B cell (primary cell): ENCODE measurements at regions not wholly inside any gene's neighbourhood (a gene's known extent, or its start where the extent isn't known, plus 50 kb on each side); places are given as distances from the start of the nearest gene placed in this dataset.

ENCODE experiments used
- ATAC-seq: fragments of 200-7000 bp; cut with Tn5 transposase; one replicate; pipeline ENCODE4 v1.10.0; 2021; ENCODE audit warnings: low read depth, mild to moderate bottlenecking, moderate number of reproducible peaks, moderate library complexity
- CTCF ChIA-PET: fragments of 350-600 bp; sonication (Branson Sonifier 250); formaldehyde crosslinking; loops from one replicate; lab custom pipeline; 2021; ENCODE audit warnings: antibody characterized with exemption, inconsistent platforms; lab: Charles Lee
- POLR2A ChIA-PET: fragments of 350-600 bp; sonication (Branson Sonifier 250); formaldehyde crosslinking; loops from one replicate; lab custom pipeline; 2021; ENCODE audit warnings: antibody characterized with exemption; lab: Charles Lee
- DNase-seq: peaks from one replicate; pipeline ENCODE4 v3.0.0; 2013
- H2AFZ ChIP-seq: 2 replicates; pipeline ENCODE4 v1.6.1; 2012; ENCODE audit warnings: mild to moderate bottlenecking, low read depth, low read length; ENCODE audit not compliant: insufficient read depth, poor library complexity, severe bottlenecking
- H3K27ac ChIP-seq, 2 donors: 1 replicate in 1 of 2; 2 replicates in 1 of 2; pipeline ENCODE4 v1.5.1; 2012 to 2013; ENCODE audit warnings: low read length in 2 of 2, mild to moderate bottlenecking in 2 of 2, moderate library complexity in 1 of 2
- H3K27me3 ChIP-seq, 4 experiments: fragments of 200-600 bp in 1 of 4; sonication (generic) in 1 of 4; replicated peaks in 1 of 4; 1 replicate in 2 of 4; 2 replicates in 2 of 4; pipeline versions ENCODE4 v1.6.1 to v1.7.0; 2013 to 2016; ENCODE audit warnings: low read length in 3 of 4, mild to moderate bottlenecking in 2 of 4, mixed read lengths in 1 of 4, moderate library complexity in 1 of 4; ENCODE audit not compliant: insufficient read depth in 4 of 4, control insufficient read depth in 3 of 4; ENCODE audit errors: control extremely low read depth in 1 of 4
- H3K36me3 ChIP-seq, 2 experiments: replicated peaks in 1 of 2; 1 replicate in 1 of 2; 2 replicates in 1 of 2; pipeline versions ENCODE4 v1.6.1 to v1.7.1; 2013; ENCODE audit warnings: low read length in 1 of 2; ENCODE audit not compliant: insufficient read depth in 2 of 2, control insufficient read depth in 1 of 2; ENCODE audit errors: control extremely low read depth in 1 of 2, extremely low read depth in 1 of 2
- H3K4me1 ChIP-seq, 2 donors: fragments of 200-600 bp in 1 of 2; sonication (generic) in 1 of 2; 1 replicate in 1 of 2; 2 replicates in 1 of 2; pipeline versions ENCODE4 v1.5.1 to v1.6.1; 2013 to 2017; ENCODE audit warnings: low read length in 2 of 2; ENCODE audit not compliant: control insufficient read depth in 2 of 2, insufficient read depth in 2 of 2
- H3K4me2 ChIP-seq: replicated peaks from 2 replicates; pipeline ENCODE3; 2012; ENCODE audit warnings: mild to moderate bottlenecking, low read depth, low read length; ENCODE audit not compliant: poor library complexity, severe bottlenecking
- H3K4me3 ChIP-seq, 5 experiments: fragments of 200-600 bp in 1 of 5; sonication (generic) in 1 of 5; 1 replicate in 3 of 5; 2 replicates in 2 of 5; pipeline versions ENCODE4 v1.5.1 to v1.7.0; 2011 to 2016; ENCODE audit warnings: low read length in 4 of 5, mild to moderate bottlenecking in 4 of 5, low read depth in 2 of 5, control low read depth in 1 of 5, moderate library complexity in 1 of 5; ENCODE audit not compliant: insufficient read depth in 1 of 5; ENCODE audit errors: control extremely low read depth in 1 of 5, extremely low read depth in 1 of 5
- H3K79me2 ChIP-seq: fragments of 200-600 bp; sonication (generic); one replicate; pipeline ENCODE4 v1.6.0; 2016; ENCODE audit warnings: low read length; ENCODE audit not compliant: control insufficient read depth, insufficient read depth
- H3K9ac ChIP-seq: fragments of 200-600 bp; sonication (generic); 2 replicates; pipeline ENCODE4 v1.6.1; 2017; ENCODE audit warnings: mild to moderate bottlenecking, low read length, moderate library complexity
- H3K9me3 ChIP-seq, 3 donors: one replicate each; pipeline versions ENCODE4 v1.6.1 to v1.7.1; 2013; ENCODE audit warnings: low read length in 2 of 3; ENCODE audit not compliant: control insufficient read depth in 2 of 3, insufficient read depth in 1 of 3; ENCODE audit errors: control extremely low read depth in 1 of 3
- H4K20me1 ChIP-seq: 2 replicates; pipeline ENCODE4 v1.6.0; 2012; ENCODE audit warnings: mild to moderate bottlenecking, low read length; ENCODE audit not compliant: insufficient read depth, control insufficient read depth, poor library complexity, severe bottlenecking
- H3K27ac Mint-ChIP-seq: one replicate; pipeline ENCODE4 v1.8.0; 2021; ENCODE audit warnings: mixed read lengths
- H3K27me3 Mint-ChIP-seq: one replicate; pipeline ENCODE4 v1.8.0; 2021; ENCODE audit warnings: mixed read lengths
- H3K4me1 Mint-ChIP-seq: one replicate; pipeline ENCODE4 v1.8.0; 2021; ENCODE audit warnings: mixed read lengths
- H3K4me3 Mint-ChIP-seq: one replicate; pipeline ENCODE4 v1.8.0; 2021; ENCODE audit warnings: mixed read lengths
- H3K9me3 Mint-ChIP-seq: one replicate; pipeline ENCODE4 v1.8.0; 2022; ENCODE audit warnings: mixed read lengths; ENCODE audit not compliant: insufficient read depth
- EZH2 ChIP-seq: IDR thresholded peaks from 2 replicates; pipeline ENCODE4 v1.6.1; 2012; ENCODE audit warnings: borderline replicate concordance, low read depth, mild to moderate bottlenecking, moderate library complexity, low read length; ENCODE audit not compliant: insufficient read depth, poor library complexity, severe bottlenecking
- WGBS: methylation state at CpG from one replicate; pipeline ENCODE4 v1.1.5; 2013; ENCODE audit warnings: missing lambda C conversion rate; ENCODE audit not compliant: insufficient coverage; 5-methylcytosine and 5-hydroxymethylcytosine counted together
- intact Hi-C: fragments of 100-400 bp; cut with micrococcal nuclease; formaldehyde crosslinking; loops from one replicate; pipeline ENCODE4 v1.10.0; 2022
- TF ChIP-seq, protein P1 (sequence below): fragments of 200-600 bp; IDR thresholded peaks from one replicate; pipeline ENCODE4 v1.8.0; 2022; ENCODE audit warnings: antibody characterized with exemption, mild to moderate bottlenecking

DNA sequence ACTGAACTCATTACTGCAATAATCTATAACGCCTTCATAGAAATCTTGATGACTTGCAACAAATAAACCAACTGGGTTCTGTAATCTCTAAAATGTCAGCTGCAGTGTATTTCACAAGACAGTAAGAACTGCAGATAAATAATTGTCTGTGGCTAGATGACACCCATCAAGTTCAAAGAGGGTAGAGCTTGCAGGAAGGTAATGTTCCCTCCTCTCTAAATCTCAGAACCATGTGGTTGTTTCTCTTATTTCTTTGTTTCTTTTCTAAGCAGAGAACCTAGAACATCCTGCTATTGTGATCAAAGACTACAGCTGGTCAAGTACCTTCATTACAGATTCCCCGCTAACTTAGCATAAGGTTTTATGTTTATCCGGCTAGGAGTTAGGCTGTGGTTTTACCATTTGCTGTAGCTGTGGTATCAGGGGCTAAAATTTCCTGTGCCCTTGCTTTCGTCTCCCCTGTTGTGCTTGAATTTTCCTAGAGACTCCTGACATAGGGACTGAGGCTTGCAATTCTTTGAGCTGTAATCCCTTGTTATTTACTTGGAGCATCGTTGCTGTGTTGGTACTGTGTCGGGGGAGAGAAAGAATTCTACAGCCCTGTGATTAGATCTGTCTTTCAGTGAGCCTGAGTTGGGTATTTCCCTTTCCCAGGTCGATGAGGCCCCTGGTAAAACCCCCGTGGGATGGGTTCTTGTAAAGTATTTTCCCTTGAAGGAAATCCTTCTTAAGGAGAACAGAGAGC lies 253.1 kb upstream of the BTG1 start:
- peak overlapping the region; percentile 95 for H3K27ac Mint-ChIP-seq
- WGBS, result 100% methylated on average over 3 of the region's 8 CpGs
- H3K9me3 ChIP-seq, result peaks cover 0 to 14% (median 4%) of the 10 kb centered on the region in 3 donors
- H2AFZ ChIP-seq, result peak overlapping the region; percentile 72
- no peaks in the 10 kb centered on the region for H4K20me1 ChIP-seq
- TF ChIP-seq, protein P1, sequence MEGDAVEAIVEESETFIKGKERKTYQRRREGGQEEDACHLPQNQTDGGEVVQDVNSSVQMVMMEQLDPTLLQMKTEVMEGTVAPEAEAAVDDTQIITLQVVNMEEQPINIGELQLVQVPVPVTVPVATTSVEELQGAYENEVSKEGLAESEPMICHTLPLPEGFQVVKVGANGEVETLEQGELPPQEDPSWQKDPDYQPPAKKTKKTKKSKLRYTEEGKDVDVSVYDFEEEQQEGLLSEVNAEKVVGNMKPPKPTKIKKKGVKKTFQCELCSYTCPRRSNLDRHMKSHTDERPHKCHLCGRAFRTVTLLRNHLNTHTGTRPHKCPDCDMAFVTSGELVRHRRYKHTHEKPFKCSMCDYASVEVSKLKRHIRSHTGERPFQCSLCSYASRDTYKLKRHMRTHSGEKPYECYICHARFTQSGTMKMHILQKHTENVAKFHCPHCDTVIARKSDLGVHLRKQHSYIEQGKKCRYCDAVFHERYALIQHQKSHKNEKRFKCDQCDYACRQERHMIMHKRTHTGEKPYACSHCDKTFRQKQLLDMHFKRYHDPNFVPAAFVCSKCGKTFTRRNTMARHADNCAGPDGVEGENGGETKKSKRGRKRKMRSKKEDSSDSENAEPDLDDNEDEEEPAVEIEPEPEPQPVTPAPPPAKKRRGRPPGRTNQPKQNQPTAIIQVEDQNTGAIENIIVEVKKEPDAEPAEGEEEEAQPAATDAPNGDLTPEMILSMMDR, result no peak
- TF ChIP-seq EZH2, result no peak
- H3K27ac ChIP-seq, result peak overlapping the region; percentile 89 to 96
- ChIA-PET CTCF (interaction anchor here (0.6 to 1.7 kb wide), 7 partner anchors 10 to 589 kb away, joined by 3 to 7 read pairs (median 3); no protein-coding TSS in a partner anchor), POLR2A (interaction anchor here (1.0 to 1.8 kb wide), 5 partner anchors 10 to 253 kb away, joined by 3 to 6 read pairs (median 3); partner anchors contain the start of gene BTG1)
- DNase-seq (no peak), ATAC-seq (peak; percentile 14)
- no peaks in the 10 kb centered on the region for H3K27me3 ChIP-seq
- peak overlapping the region; percentile 44 for H3K4me3 Mint-ChIP-seq
- no peak overlapping the region for H3K4me3 ChIP-seq
- H3K9me3 Mint-ChIP-seq, result peaks cover 2% of the 10 kb centered on the region
- H3K36me3 ChIP-seq, result no peaks in the 10 kb centered on the region
- peaks cover 85% of the 10 kb centered on the region for H3K4me1 Mint-ChIP-seq
- no peak overlapping the region for H3K9ac ChIP-seq
- peaks cover 4% of the 10 kb centered on the region for H3K79me2 ChIP-seq
- H3K27me3 Mint-ChIP-seq, result no peaks in the 10 kb centered on the region
- intact Hi-C loops, result no loop called here
- peaks cover 65 to 70% of the 10 kb centered on the region in 2 donors for H3K4me1 ChIP-seq
- H3K4me2 ChIP-seq, result peak overlapping the region; percentile 60

DNA sequence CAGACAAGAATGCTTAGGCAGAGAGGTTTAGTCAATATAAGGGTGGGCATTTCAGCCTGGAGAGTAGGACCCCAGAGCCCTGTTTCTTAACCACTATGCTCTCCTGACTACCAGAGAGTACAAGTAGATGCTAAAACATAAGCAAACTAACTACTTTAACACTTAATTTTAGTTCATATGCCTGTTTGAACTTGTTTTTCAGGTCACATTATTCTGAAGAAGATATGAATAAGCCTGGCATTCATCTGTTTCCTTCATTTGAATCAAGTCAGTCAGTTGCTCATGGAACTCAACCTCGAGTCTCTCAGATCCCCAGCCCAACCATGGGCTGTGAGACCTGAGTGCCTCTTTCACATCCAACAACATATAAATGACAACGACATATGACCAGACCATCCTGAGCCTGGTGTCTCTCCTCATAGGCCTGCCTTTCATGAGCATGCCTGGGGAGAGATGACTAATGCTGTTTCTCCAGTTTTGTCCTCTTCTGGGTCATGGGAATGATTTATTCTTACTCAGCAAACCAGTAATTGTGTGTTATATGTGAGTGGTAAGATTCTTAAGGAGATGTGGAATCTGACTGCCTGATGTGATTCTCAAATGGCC lies 251.1 kb upstream of the BTG1 start:
- H4K20me1 ChIP-seq, result no peaks in the 10 kb centered on the region
- Mint-ChIP-seq H3K4me1 (peaks cover 78% of the 10 kb centered on the region), H3K4me3 (no peak overlapping the region), H3K27me3 (no peaks in the 10 kb centered on the region), H3K9me3 (peaks cover 2% of the 10 kb centered on the region), H3K27ac (peak overlapping the region; percentile 83)
- ATAC-seq (no peak), DNase-seq (no peak)
- peaks cover 53 to 54% of the 10 kb centered on the region in 2 donors for H3K4me1 ChIP-seq
- no peaks in the 10 kb centered on the region for H3K36me3 ChIP-seq
- peak overlapping the region in 1 of 2 donors; percentile 96 for H3K27ac ChIP-seq
- no peak overlapping the region for H3K4me2 ChIP-seq
- peak overlapping the region; percentile 14 for H2AFZ ChIP-seq
- intact Hi-C loops, result no loop called here
- H3K27me3 ChIP-seq, result no peaks in the 10 kb centered on the region
- H3K4me3 ChIP-seq, result no peak overlapping the region
- ChIA-PET CTCF (no interaction called here), POLR2A (no interaction called here)
- peaks cover 0 to 22% (median 14%) of the 10 kb centered on the region in 3 donors for H3K9me3 ChIP-seq
- TF ChIP-seq EZH2, result no peak
- no peak overlapping the region for H3K9ac ChIP-seq
- H3K79me2 ChIP-seq, result peaks cover 4% of the 10 kb centered on the region
- WGBS, result 29% methylated on average over 1 of the region's 2 CpGs
